Ovary (tissue), 7 donors: ENCODE measurements at regions not wholly inside any gene's neighbourhood (a gene's known extent, or its start where the extent isn't known, plus 50 kb on each side); places are given as distances from the start of the nearest gene placed in this dataset.

Source experiments
- DNase-seq, 5 donors: peaks; one replicate each; pipeline ENCODE4 v3.0.0-alpha.2; 2019 to 2020
- H3K27ac ChIP-seq, 2 donors: fragments of 200-600 bp; one replicate each; pipeline versions ENCODE4 v1.5.1 to v1.8.0; 2019 to 2022
- H3K27me3 ChIP-seq: fragments of 200-600 bp; one replicate; pipeline ENCODE4 v1.8.0; 2022
- H3K36me3 ChIP-seq: fragments of 200-600 bp; sonication (generic); one replicate; pipeline ENCODE4 v1.5.1; 2019
- H3K4me1 ChIP-seq: one replicate; pipeline ENCODE4 v1.8.1; 2013; ENCODE audit warnings: mild to moderate bottlenecking, moderate library complexity; ENCODE audit not compliant: insufficient read depth
- H3K4me3 ChIP-seq: fragments of 200-600 bp; sonication (generic); one replicate; pipeline ENCODE4 v1.5.1; 2017
- H3K9me3 ChIP-seq, 2 donors: fragments of 200-600 bp in 1 of 2; sonication (generic) in 1 of 2; one replicate each; pipeline versions ENCODE4 v1.5.1 to v1.8.1; 2013 to 2019; ENCODE audit warnings: mild to moderate bottlenecking in 1 of 2, moderate library complexity in 1 of 2
- CTCF ChIP-seq, 3 donors: fragments of 450-650 bp in 2 of 3; fragments of 200-600 bp in 1 of 3; IDR thresholded peaks; one replicate each; pipeline versions ENCODE4 v1.5.1 to v1.8.0; 2016 to 2022; ENCODE audit warnings: antibody characterized with exemption in 3 of 3, mild to moderate bottlenecking in 1 of 3
- EP300 ChIP-seq: sonication (generic); formaldehyde crosslinking; IDR thresholded peaks from one replicate; pipeline ENCODE4 v1.6.1; 2017; ENCODE audit warnings: antibody characterized with exemption
- POLR2A ChIP-seq: fragments of 450-650 bp; IDR thresholded peaks from one replicate; pipeline ENCODE4 v1.6.1; 2017; ENCODE audit warnings: antibody characterized with exemption, mild to moderate bottlenecking, moderate library complexity
- WGBS, 3 donors: extraction: QIAGEN DNeasy Blood & Tissue Kit in 1 of 3; methylation state at CpG; one replicate each; pipeline versions ENCODE4 v1.1.5 to v1.1.7; 2013 to 2017; 5-methylcytosine and 5-hydroxymethylcytosine counted together
- intact Hi-C, 4 donors: fragments of 100-400 bp; cut with DNase I; formaldehyde crosslinking; loops; one replicate each; pipeline versions ENCODE4 v1.11.0 to v1.15.1; 2022 to 2023
- donor health status: DM: no; HTN: no; CAD: no; lungs with moderate emphysema.
- donor health status: DM: no; HTN: no; CAD: no.
- donor health status: Bipolar disorder and iron deficiency.
- donor health status: DM: no; HTN: no; CAD: no.
- donor health status: DM: yes; HTN: yes; CAD: no.

- TF ChIP-seq CTCF (IDR thresholded peaks at IDR 0.05) (no peak), EP300 (no peak), POLR2A (no peak)
- intact Hi-C loops = no loop called here
- Histone ChIP-seq H3K4me1 (no peaks in the 10 kb centered on the region), H3K27me3 (no peaks in the 10 kb centered on the region), H3K36me3 (no peaks in the 10 kb centered on the region), H3K9me3 (no peaks in the 10 kb centered on the region), H3K27ac (no peak overlapping the region), H3K4me3 (no peak overlapping the region)
- DNase-seq = no peak
- 88 to 91% (median 90%) methylated on average over 5 of the region's 5 CpGs for WGBS, 3 donors
Measured at GRCh38 chr6:115216835-115217234, 843.9 kb downstream of the FRK start.

DNA sequence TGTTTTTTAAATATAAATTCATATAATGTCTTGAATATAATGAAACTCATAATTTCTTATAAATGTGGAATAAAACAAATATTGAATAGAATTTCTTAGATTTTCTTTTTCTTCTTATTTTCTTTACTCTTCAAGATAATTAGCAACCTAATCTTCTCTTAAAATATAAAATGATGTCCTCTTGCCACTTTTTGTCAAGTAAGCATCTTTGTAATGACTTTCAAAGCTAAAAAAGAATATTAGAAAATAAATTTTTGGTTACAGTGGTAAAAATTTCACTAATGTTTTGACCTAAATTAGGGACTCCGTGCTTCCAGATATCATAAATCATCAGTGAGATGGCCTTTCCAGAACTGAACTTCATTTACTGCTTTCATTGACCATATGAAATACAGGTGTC, 846.4 kb downstream of the FRK start:
- TF ChIP-seq CTCF (IDR thresholded peaks at IDR 0.05) = no peak
- TF ChIP-seq EP300 = no peak
- no peak for TF ChIP-seq POLR2A
- no peak overlapping the region for H3K4me3 ChIP-seq
- no peak for DNase-seq
- H3K9me3 ChIP-seq = no peaks in the 10 kb centered on the region
- no peaks in the 10 kb centered on the region for H3K27me3 ChIP-seq
- H3K36me3 ChIP-seq = no peaks in the 10 kb centered on the region
- 14 to 17% (median 16%) methylated on average over 1 of the region's 1 CpG for WGBS, 3 donors
- intact Hi-C loops = no loop called here
- no peak overlapping the region for H3K27ac ChIP-seq
- H3K4me1 ChIP-seq = no peaks in the 10 kb centered on the region

GRCh38 chr6:115203381-115203780, 857.3 kb downstream of the FRK start:
- Histone ChIP-seq H3K36me3 (no peaks in the 10 kb centered on the region), H3K27ac (no peak overlapping the region), H3K4me1 (no peaks in the 10 kb centered on the region), H3K27me3 (no peaks in the 10 kb centered on the region), H3K9me3 (no peaks in the 10 kb centered on the region), H3K4me3 (no peak overlapping the region)
- DNase-seq = no peak
- intact Hi-C loops = no loop called here
- WGBS, 3 donors = 46 to 61% (median 56%) methylated on average over 4 of the region's 4 CpGs
- TF ChIP-seq POLR2A (no peak), EP300 (no peak), CTCF (IDR thresholded peaks at IDR 0.05) (no peak)

DNA sequence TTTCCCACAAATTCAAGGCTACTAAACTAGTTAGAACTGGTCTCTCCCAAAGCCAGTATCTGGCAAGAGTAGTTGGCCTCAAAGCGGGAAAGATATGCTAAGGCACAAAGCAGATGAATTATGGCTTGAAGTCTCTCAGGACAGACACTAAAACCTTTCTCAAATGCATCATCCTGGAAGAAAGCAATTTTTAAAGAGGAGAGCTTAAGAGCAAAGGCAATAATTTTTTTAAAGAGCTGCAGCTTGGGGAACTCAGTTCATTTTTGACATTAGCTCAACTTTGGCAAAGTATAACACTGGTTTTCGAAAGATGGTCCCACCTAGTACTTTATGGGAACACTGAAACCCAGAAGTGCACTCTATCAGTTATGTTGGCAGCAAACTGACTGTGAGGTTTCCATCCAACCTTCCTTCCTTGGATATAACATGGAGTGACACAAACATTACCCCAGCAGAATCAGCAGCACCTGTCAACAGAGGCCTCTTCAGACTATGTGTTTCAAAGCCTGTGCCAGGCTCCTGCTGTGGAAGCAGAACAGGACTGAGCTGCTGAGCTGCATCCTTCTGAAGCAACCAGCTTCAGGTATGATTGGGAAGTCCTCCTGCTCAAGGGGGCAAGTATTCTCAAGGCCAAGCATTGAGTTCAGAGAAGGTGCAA, 852.3 kb upstream of the HS3ST5 start:
- intact Hi-C loops = no loop called here
- WGBS, 3 donors = 28 to 46% (median 43%) methylated on average over 2 of the region's 2 CpGs
- H3K36me3 ChIP-seq = no peaks in the 10 kb centered on the region
- TF ChIP-seq POLR2A (no peak), CTCF (IDR thresholded peaks at IDR 0.05) (no peak), EP300 (no peak)
- H3K27ac ChIP-seq = no peak overlapping the region
- H3K4me1 ChIP-seq = no peaks in the 10 kb centered on the region
- no peaks in the 10 kb centered on the region for H3K9me3 ChIP-seq
- no peak for DNase-seq
- H3K27me3 ChIP-seq = no peaks in the 10 kb centered on the region
- H3K4me3 ChIP-seq = no peak overlapping the region
